GM23338 (cell line): ENCODE measurements at regions not wholly inside any gene's neighbourhood (a gene's known extent, or its start where the extent isn't known, plus 50 kb on each side); places are given as distances from the start of the nearest gene placed in this dataset.

ENCODE experiments used
- CTCF ChIP-seq, 2 experiments: fragments of 200-600 bp in 1 of 2; sonication (generic) in 1 of 2; conservative IDR thresholded peaks; 2 replicates each; pipeline versions ENCODE4 v1.5.1 to v1.6.1; 2016 to 2017; ENCODE audit warnings: antibody characterized with exemption in 2 of 2, low read depth in 2 of 2, mild to moderate bottlenecking in 2 of 2, moderate library complexity in 1 of 2
- JUNB ChIP-seq: IDR thresholded peaks from one replicate; pipeline ENCODE4 v1.6.1; 2016; ENCODE audit warnings: antibody characterized with exemption; ENCODE audit not compliant: unreplicated experiment
- REST ChIP-seq: IDR thresholded peaks from one replicate; pipeline ENCODE4 v1.6.1; 2018; ENCODE audit warnings: antibody characterized with exemption; ENCODE audit not compliant: unreplicated experiment

GRCh38 chr9:78521680-78522079 lies 224.8 kb downstream of the PSAT1 start:
- TF ChIP-seq JUNB (no peak), CTCF (conservative IDR thresholded peaks at IDR 0.05; ENCODE audit: low read depth in 2 of 2) (no peak), REST (no peak)
